HepG2 (cell line): ENCODE measurements at regions not wholly inside any gene's neighbourhood (a gene's known extent, or its start where the extent isn't known, plus 50 kb on each side); places are given as distances from the start of the nearest gene placed in this dataset.

Experiments used
- ATAC-seq: fragments of 200-7000 bp; cut with Tn5 transposase; 3 replicates; pipeline ENCODE4 v1.9.1; 2020; ENCODE audit warnings: mild to moderate bottlenecking, moderate library complexity
- BruUV-seq: library from RNA; stranded (reverse); fragments of 400-500 nt; replicated peaks from 2 replicates; lab custom pipeline; 2021; lab: Mats Ljungman, UMichigan
- CTCF ChIA-PET: fragments of 300-600 bp; formaldehyde crosslinking; extraction: SDS; loops from one replicate; lab custom pipeline; 2021; ENCODE audit warnings: low total read pairs, inconsistent platforms, low intra/inter-chr PET ratio; lab: Yijun Ruan, JAX
- POLR2A ChIA-PET: fragments of 350-600 bp; sonication (Branson Sonifier 250); formaldehyde crosslinking; loops from one replicate; lab custom pipeline; 2020; ENCODE audit warnings: antibody characterized with exemption, inconsistent platforms; lab: Yijun Ruan, JAX
- DNase-seq: peaks from one replicate; pipeline ENCODE4 v3.0.0-alpha.2; 2015; ENCODE audit warnings: low spot score
- FAIRE-seq: peaks from 3 replicates; lab custom pipeline; 2011; peaks lifted over from hg19 to GRCh38; lab: Jason Lieb, UNC
- H2AFZ ChIP-seq: one replicate; pipeline ENCODE4 v1.6.1; 2011; ENCODE audit warnings: low read length, inconsistent platforms
- H3K27ac ChIP-seq: fragments of 300-600 bp; 3 replicates; pipeline ENCODE4 v1.8.0; 2011; ENCODE audit warnings: mixed run types, mild to moderate bottlenecking, mixed read lengths, low read length, inconsistent platforms; ENCODE audit not compliant: insufficient read depth; ENCODE audit errors: extremely low read length
- H3K27me3 ChIP-seq, 2 experiments: fragments of 200-600 bp in 1 of 2; 2 replicates in 1 of 2; 3 replicates in 1 of 2; pipeline versions ENCODE4 v1.6.0 to v1.8.0; 2011; ENCODE audit warnings: low read length in 2 of 2, mild to moderate bottlenecking in 2 of 2, moderate library complexity in 2 of 2, inconsistent platforms in 1 of 2; ENCODE audit not compliant: insufficient read depth in 2 of 2, control insufficient read depth in 1 of 2
- H3K36me3 ChIP-seq, 2 experiments: fragments of 200-600 bp in 1 of 2; replicated peaks in 1 of 2; 2 replicates in 1 of 2; 3 replicates in 1 of 2; pipeline versions ENCODE4 v1.5.1 to v1.8.0; 2011; ENCODE audit warnings: low read length in 2 of 2, inconsistent platforms in 1 of 2; ENCODE audit not compliant: insufficient read depth in 2 of 2, control insufficient read depth in 1 of 2
- H3K4me1 ChIP-seq: 2 replicates; pipeline ENCODE4 v1.5.1; 2012; ENCODE audit warnings: low read length, inconsistent platforms; ENCODE audit not compliant: insufficient read depth
- H3K4me2 ChIP-seq: 2 replicates; pipeline ENCODE4 v1.6.0; 2011; ENCODE audit warnings: low read depth, low read length, inconsistent platforms
- H3K4me3 ChIP-seq, 3 experiments: fragments of 200-600 bp in 1 of 3; sonication (generic), shearing (Covaris generic) in 1 of 3; replicated peaks in 1 of 3; 2 replicates each; pipeline ENCODE4 v1.5.1; 2011 to 2016; ENCODE audit warnings: low read length in 3 of 3, inconsistent platforms in 2 of 3, low read depth in 2 of 3, mild to moderate bottlenecking in 2 of 3, control low read depth in 1 of 3, mixed read lengths in 1 of 3; ENCODE audit not compliant: insufficient read depth in 1 of 3
- H3K79me2 ChIP-seq: one replicate; pipeline ENCODE4 v1.6.1; 2011; ENCODE audit warnings: low read length, inconsistent platforms; ENCODE audit not compliant: insufficient read depth
- H3K9ac ChIP-seq: 2 replicates; pipeline ENCODE4 v1.6.0; 2011; ENCODE audit warnings: mild to moderate bottlenecking, low read depth, low read length, inconsistent platforms; ENCODE audit not compliant: insufficient read depth
- H3K9me3 ChIP-seq: 2 replicates; pipeline ENCODE4 v1.5.1; 2012; ENCODE audit warnings: mild to moderate bottlenecking, low read length
- H4K20me1 ChIP-seq: 2 replicates; pipeline ENCODE4 v1.6.0; 2011; ENCODE audit warnings: inconsistent platforms, mild to moderate bottlenecking, low read length, moderate library complexity; ENCODE audit not compliant: insufficient read depth
- HIVEP1 ChIP-seq: sonication (generic); formaldehyde crosslinking; IDR thresholded peaks from 2 replicates; pipeline ENCODE4 v1.4.0; 2020; ENCODE audit warnings: mild to moderate bottlenecking, missing genetic modification reagents
- POLR2A ChIP-seq, 2 experiments: IDR thresholded peaks; 2 replicates each; pipeline ENCODE4 v1.6.1; 2011; ENCODE audit warnings: low read depth in 2 of 2, low read length in 2 of 2, mild to moderate bottlenecking in 1 of 2, moderate library complexity in 1 of 2; ENCODE audit not compliant: insufficient read depth in 1 of 2
- ZNF205 ChIP-seq: IDR thresholded peaks from 2 replicates; pipeline ENCODE4 v1.6.1; 2018; ENCODE audit warnings: missing biosample characterization, missing genetic modification reagents
- ZNF629 ChIP-seq: sonication (generic); formaldehyde crosslinking; conservative IDR thresholded peaks from 2 replicates; pipeline ENCODE4 v1.5.0; 2020; ENCODE audit warnings: missing genetic modification reagents
- ZNF775 ChIP-seq: sonication (generic); formaldehyde crosslinking; IDR thresholded peaks from 2 replicates; pipeline ENCODE4 v1.4.0; 2020; ENCODE audit warnings: missing genetic modification reagents, mild to moderate bottlenecking, moderate library complexity, borderline replicate concordance
- ZSCAN30 ChIP-seq: sonication (generic); formaldehyde crosslinking; IDR thresholded peaks from 2 replicates; pipeline ENCODE4 v1.5.0; 2020; ENCODE audit warnings: mild to moderate bottlenecking, missing genetic modification reagents
- WGBS: methylation state at CpG from one replicate; pipeline ENCODE4 v1.1.6; 2017; ENCODE audit warnings: low lambda C conversion rate; 5-methylcytosine and 5-hydroxymethylcytosine counted together
- in situ Hi-C: cut with HindIII; loops from 2 replicates; pipeline ENCODE4 v1.10.0; 2017; ENCODE audit warnings: low pct_unique_long_range_greater_than_20kb; ENCODE audit not compliant: extremely low pct_ligation_motif_present
- intact Hi-C: fragments of 100-400 bp; cut with micrococcal nuclease; formaldehyde crosslinking; loops from one replicate; pipeline ENCODE4 v1.10.0; 2022; ENCODE audit not compliant: unreplicated experiment

GRCh38 chr6:3937438-3937837, 88.3 kb downstream of the FAM50B start:
- no peak overlapping the region for H3K27ac ChIP-seq
- H3K4me2 ChIP-seq: no peak overlapping the region
- H4K20me1 ChIP-seq: no peaks in the 10 kb centered on the region
- in situ Hi-C loops (no loop called here), intact Hi-C loops (no loop called here)
- no peak for ATAC-seq
- no peaks in the 10 kb centered on the region for H3K9me3 ChIP-seq
- H2AFZ ChIP-seq: no peak overlapping the region
- POLR2A ChIA-PET: interaction anchor here (0.7 to 1.0 kb wide), 2 partner anchors 38 to 189 kb away, joined by 3 read pairs; no protein-coding TSS in a partner anchor
- H3K79me2 ChIP-seq: no peaks in the 10 kb centered on the region
- 8% methylated on average over 2 of the region's 2 CpGs for WGBS
- FAIRE-seq: no peak
- BruUV-seq: no TSS peak
- H3K36me3 ChIP-seq: no peaks in the 10 kb centered on the region
- CTCF ChIA-PET: no interaction called here
- H3K4me1 ChIP-seq: peaks cover 10% of the 10 kb centered on the region
- no peak for DNase-seq
- no peak for TF ChIP-seq ZSCAN30 (CRISPR knock-in tag)
- no peak for TF ChIP-seq HIVEP1
- no peak for TF ChIP-seq ZNF205 (CRISPR knock-in tag)
- TF ChIP-seq ZNF629 (CRISPR knock-in tag): no peak
- peaks cover 0 to 44% of the 10 kb centered on the region in 2 experiments; a peak in 4 of 5 replicates for H3K27me3 ChIP-seq
- no peak overlapping the region for H3K9ac ChIP-seq
- H3K4me3 ChIP-seq: no peak overlapping the region

- FAIRE-seq: no peak
- H3K27ac ChIP-seq: no peak overlapping the region
- no peak for DNase-seq
- intact Hi-C loops: no loop called here
- in situ Hi-C loops: no loop called here
- H3K4me2 ChIP-seq: no peak overlapping the region
- no peak overlapping the region for H3K9ac ChIP-seq
- no peak for ATAC-seq
- peaks cover 0 to 45% of the 10 kb centered on the region in 2 experiments; a peak in 4 of 5 replicates for H3K27me3 ChIP-seq
- no peak overlapping the region for H3K4me3 ChIP-seq
- no peaks in the 10 kb centered on the region for H3K79me2 ChIP-seq
- ChIA-PET CTCF (no interaction called here), POLR2A (interaction anchor here (1.0 kb wide), 2 partner anchors 82 to 190 kb away, joined by 3 read pairs; a partner anchor contains a TSS)
- no peaks in the 10 kb centered on the region for H3K4me1 ChIP-seq
- no peak overlapping the region for H2AFZ ChIP-seq
- H4K20me1 ChIP-seq: no peaks in the 10 kb centered on the region
- 32% methylated on average over 4 of the region's 4 CpGs for WGBS
- peak in 1 of 2 experiments; percentile 19; a peak in 1 of 4 replicates for TF ChIP-seq POLR2A (IDR thresholded peaks at IDR 0.05; ENCODE audit: insufficient read depth in 1 of 2, low read depth in 2 of 2, low read length in 2 of 2)
- no peak for TF ChIP-seq ZNF775 (CRISPR knock-in tag)
- no peaks in the 10 kb centered on the region for H3K36me3 ChIP-seq
- BruUV-seq: no TSS peak
- H3K9me3 ChIP-seq: no peaks in the 10 kb centered on the region
These were observed 89.7 kb downstream of the FAM50B start for GRCh38 chr6:3938715-3939367.
